ENCODE measurements at regions not wholly inside any gene's neighbourhood (a gene's known extent, or its start where the extent isn't known, plus 50 kb on each side); places are given as distances from the start of the nearest gene placed in this dataset.

- TF ChIP-seq CTCF (IDR thresholded peaks at IDR 0.05) (no peak), NRF1 (IDR thresholded peaks at IDR 0.05; ENCODE audit: low read depth, low read length) (no peak), TEAD4 (IDR thresholded peaks at IDR 0.05; ENCODE audit: borderline replicate concordance, insufficient read depth) (no peak)
Measured at GRCh38 chr19:31903979-31904378, 441.4 kb upstream of the ZNF507 start.

All from SK-N-SH (cell line).